HG03066 (cell line): ENCODE measurements at regions not wholly inside any gene's neighbourhood (a gene's known extent, or its start where the extent isn't known, plus 50 kb on each side); places are given as distances from the start of the nearest gene placed in this dataset.
A peak's percentile ranks its signal among the peaks of the same experiment; 100 is the strongest.
"Not testable (repeated sequence)": the region's sequence is repeated elsewhere in the genome, so short reads cannot be mapped to it uniquely, and the experiment has no call there.

Source experiments
- ATAC-seq: cut with Tn5 transposase; IDR thresholded peaks from one replicate; pipeline ENCODE4 v1.9.1; 2021; ENCODE audit warnings: low read depth; ENCODE audit not compliant: unreplicated experiment

- ATAC-seq: peak; percentile 92
Measured at GRCh38 chr9:89690334-89690912, 85.6 kb downstream of the GADD45G start.

GRCh38 chr9:89695441-89695891 lies 90.7 kb downstream of the GADD45G start:
- ATAC-seq: no peak

- not testable (repeated sequence) for ATAC-seq
Measured at GRCh38 chr9:89695979-89696378, 91.2 kb downstream of the GADD45G start.

- ATAC-seq: no peak
Measured at GRCh38 chr9:89696780-89697179, 92.0 kb downstream of the GADD45G start.

GRCh38 chr9:89697553-89697952 lies 92.7 kb downstream of the GADD45G start:
- ATAC-seq: no peak

GRCh38 chr9:89698411-89699005 lies 93.7 kb downstream of the GADD45G start:
- ATAC-seq: no peak

- ATAC-seq: no peak
Measured at GRCh38 chr9:89699646-89700045, 94.8 kb downstream of the GADD45G start.

- no peak for ATAC-seq
Measured at GRCh38 chr9:89701221-89701798, 96.5 kb downstream of the GADD45G start.

- ATAC-seq: no peak
Measured at GRCh38 chr9:89702401-89702800, 97.6 kb downstream of the GADD45G start.

GRCh38 chr9:89705651-89706050 lies 100.8 kb downstream of the GADD45G start:
- ATAC-seq: no peak

- ATAC-seq: no peak
Measured at GRCh38 chr9:89706086-89706485, 101.3 kb downstream of the GADD45G start.

- ATAC-seq: no peak
Measured at GRCh38 chr9:89706731-89707191, 101.9 kb downstream of the GADD45G start.

GRCh38 chr9:89710697-89711096 lies 105.9 kb downstream of the GADD45G start:
- ATAC-seq: no peak

- ATAC-seq: no peak
Measured at GRCh38 chr9:89711866-89712265, 107.1 kb downstream of the GADD45G start.

GRCh38 chr9:89712283-89712682 lies 107.5 kb downstream of the GADD45G start:
- no peak for ATAC-seq

GRCh38 chr9:89714321-89714720 lies 109.5 kb downstream of the GADD45G start:
- no peak for ATAC-seq

GRCh38 chr9:89715318-89715858 lies 110.6 kb downstream of the GADD45G start:
- ATAC-seq: no peak

GRCh38 chr9:89715881-89716280 lies 111.1 kb downstream of the GADD45G start:
- no peak for ATAC-seq

GRCh38 chr9:89716559-89716958 lies 111.7 kb downstream of the GADD45G start:
- ATAC-seq: no peak

- ATAC-seq: no peak
Measured at GRCh38 chr9:89718176-89718575, 113.4 kb downstream of the GADD45G start.

GRCh38 chr9:89718651-89719050 lies 113.8 kb downstream of the GADD45G start:
- ATAC-seq: no peak

- ATAC-seq: no peak
Measured at GRCh38 chr9:89719202-89719601, 114.4 kb downstream of the GADD45G start.
